SJCRH30 (cell line): ENCODE measurements at regions not wholly inside any gene's neighbourhood (a gene's known extent, or its start where the extent isn't known, plus 50 kb on each side); places are given as distances from the start of the nearest gene placed in this dataset.
A peak's percentile ranks its signal among the peaks of the same experiment; 100 is the strongest.
"Not testable (repeated sequence)": the region's sequence is repeated elsewhere in the genome, so short reads cannot be mapped to it uniquely, and the experiment has no call there.

Experiments used
- DNase-seq, 2 experiments: peaks; one replicate each; pipeline ENCODE4 v3.0.0-alpha.2; 2015 to 2020
- H3K27ac ChIP-seq: fragments of 250-450 bp; sonication (Bioruptor Pico); 2 replicates; pipeline ENCODE4 v1.5.1; 2020; ENCODE audit warnings: mild to moderate bottlenecking, moderate library complexity
- H3K27me3 ChIP-seq: fragments of 250-450 bp; sonication (Bioruptor Pico); 2 replicates; pipeline ENCODE4 v1.5.1; 2020; ENCODE audit warnings: mild to moderate bottlenecking, moderate library complexity
- H3K36me3 ChIP-seq: fragments of 250-450 bp; sonication (Bioruptor Pico); 2 replicates; pipeline ENCODE4 v1.5.1; 2020; ENCODE audit warnings: mild to moderate bottlenecking, moderate library complexity
- H3K4me1 ChIP-seq: fragments of 250-450 bp; sonication (Bioruptor Pico); 2 replicates; pipeline ENCODE4 v1.5.1; 2020; ENCODE audit warnings: mild to moderate bottlenecking, moderate library complexity
- H3K4me3 ChIP-seq: fragments of 250-450 bp; sonication (Bioruptor Pico); 2 replicates; pipeline ENCODE4 v1.5.1; 2020; ENCODE audit warnings: mild to moderate bottlenecking, moderate library complexity
- H3K9me3 ChIP-seq: fragments of 250-450 bp; sonication (Bioruptor Pico); replicated peaks from 2 replicates; pipeline ENCODE4 v1.5.1; 2020; ENCODE audit warnings: mild to moderate bottlenecking, moderate library complexity

GRCh38 chr4:1521821-1522361, 115.6 kb upstream of the NKX1-1 start:
- Histone ChIP-seq H3K36me3 (no peaks in the 10 kb centered on the region), H3K4me3 (peak overlapping the region; percentile 31), H3K27ac (peak overlapping the region; percentile 77), H3K9me3 (no peaks in the 10 kb centered on the region), H3K4me1 (peaks cover 3% of the 10 kb centered on the region; the same call in 1 of the 2 replicates), H3K27me3 (no peaks in the 10 kb centered on the region)
- DNase-seq, result no peak

GRCh38 chr4:1520795-1521576, 114.7 kb upstream of the NKX1-1 start:
- peak; percentile 66 to 71 for DNase-seq
- H3K4me1 ChIP-seq, H3K27me3 ChIP-seq, H3K36me3 ChIP-seq, H3K9me3 ChIP-seq: not testable (repeated sequence)
- peak overlapping the region; percentile 77 for H3K27ac ChIP-seq
- H3K4me3 ChIP-seq, result peak overlapping the region; percentile 31

GRCh38 chr4:1519787-1520661, 113.8 kb upstream of the NKX1-1 start:
- H3K4me3 ChIP-seq, result peak overlapping the region; percentile 37
- H3K27me3 ChIP-seq, result no peaks in the 10 kb centered on the region
- no peaks in the 10 kb centered on the region for H3K9me3 ChIP-seq
- H3K36me3 ChIP-seq, result no peaks in the 10 kb centered on the region
- peaks cover 3% of the 10 kb centered on the region; the same call in 1 of the 2 replicates for H3K4me1 ChIP-seq
- peak overlapping the region; percentile 34; the same call in 1 of the 2 replicates for H3K27ac ChIP-seq
- DNase-seq, result no peak

GRCh38 chr4:1518997-1519700, 112.9 kb upstream of the NKX1-1 start:
- H3K36me3 ChIP-seq, result no peaks in the 10 kb centered on the region
- no peak overlapping the region for H3K27ac ChIP-seq
- DNase-seq, result no peak
- no peak overlapping the region for H3K4me3 ChIP-seq
- no peaks in the 10 kb centered on the region for H3K9me3 ChIP-seq
- H3K27me3 ChIP-seq, result no peaks in the 10 kb centered on the region
- peaks cover 3% of the 10 kb centered on the region; the same call in 1 of the 2 replicates for H3K4me1 ChIP-seq

GRCh38 chr4:1517592-1518411, 111.6 kb upstream of the NKX1-1 start:
- H3K36me3 ChIP-seq, result no peaks in the 10 kb centered on the region
- H3K27me3 ChIP-seq, result no peaks in the 10 kb centered on the region
- no peak for DNase-seq
- peaks cover 3% of the 10 kb centered on the region; the same call in 1 of the 2 replicates for H3K4me1 ChIP-seq
- no peaks in the 10 kb centered on the region for H3K9me3 ChIP-seq
- no peak overlapping the region for H3K4me3 ChIP-seq
- no peak overlapping the region for H3K27ac ChIP-seq

- Histone ChIP-seq H3K9me3 (no peaks in the 10 kb centered on the region), H3K27ac (no peak overlapping the region), H3K4me3 (no peak overlapping the region), H3K36me3 (no peaks in the 10 kb centered on the region), H3K27me3 (no peaks in the 10 kb centered on the region), H3K4me1 (peaks cover 3% of the 10 kb centered on the region; the same call in 1 of the 2 replicates)
- DNase-seq, result no peak
These were observed 110.7 kb upstream of the NKX1-1 start for GRCh38 chr4:1516881-1517480.

- Histone ChIP-seq H3K4me1 (no peaks in the 10 kb centered on the region), H3K27ac (no peak overlapping the region), H3K36me3 (no peaks in the 10 kb centered on the region), H3K27me3 (no peaks in the 10 kb centered on the region), H3K9me3 (no peaks in the 10 kb centered on the region), H3K4me3 (no peak overlapping the region)
- no peak for DNase-seq
These were observed 110.0 kb upstream of the NKX1-1 start for GRCh38 chr4:1516261-1516660.

- Histone ChIP-seq H3K4me3 (no peak overlapping the region), H3K27ac (no peak overlapping the region), H3K9me3 (no peaks in the 10 kb centered on the region), H3K4me1 (no peaks in the 10 kb centered on the region), H3K36me3 (no peaks in the 10 kb centered on the region), H3K27me3 (no peaks in the 10 kb centered on the region)
- no peak for DNase-seq
These were observed 109.5 kb upstream of the NKX1-1 start for GRCh38 chr4:1515763-1516162.

GRCh38 chr4:1515156-1515555, 108.9 kb upstream of the NKX1-1 start:
- H3K27ac ChIP-seq, result no peak overlapping the region
- H3K4me1 ChIP-seq, result no peaks in the 10 kb centered on the region; the same call in 1 of the 2 replicates
- no peaks in the 10 kb centered on the region for H3K36me3 ChIP-seq
- no peaks in the 10 kb centered on the region for H3K9me3 ChIP-seq
- H3K4me3 ChIP-seq, result no peak overlapping the region
- no peak for DNase-seq
- H3K27me3 ChIP-seq, result no peaks in the 10 kb centered on the region

- no peak for DNase-seq
- no peak overlapping the region for H3K4me3 ChIP-seq
- no peaks in the 10 kb centered on the region for H3K27me3 ChIP-seq
- H3K9me3 ChIP-seq, result no peaks in the 10 kb centered on the region
- peaks cover 4% of the 10 kb centered on the region for H3K4me1 ChIP-seq
- H3K27ac ChIP-seq, result no peak overlapping the region
- no peaks in the 10 kb centered on the region for H3K36me3 ChIP-seq
These were observed 108.4 kb upstream of the NKX1-1 start for GRCh38 chr4:1514612-1515011.

GRCh38 chr4:1513936-1514483, 107.8 kb upstream of the NKX1-1 start:
- peaks cover 10% of the 10 kb centered on the region for H3K4me1 ChIP-seq
- H3K27ac ChIP-seq, result no peak overlapping the region
- H3K36me3 ChIP-seq, result no peaks in the 10 kb centered on the region
- no peak overlapping the region for H3K4me3 ChIP-seq
- DNase-seq, result no peak
- no peaks in the 10 kb centered on the region for H3K27me3 ChIP-seq
- no peaks in the 10 kb centered on the region for H3K9me3 ChIP-seq

- Histone ChIP-seq H3K27ac (no peak overlapping the region), H3K27me3 (no peaks in the 10 kb centered on the region), H3K4me1 (peaks cover 15% of the 10 kb centered on the region), H3K36me3 (no peaks in the 10 kb centered on the region), H3K9me3 (no peaks in the 10 kb centered on the region), H3K4me3 (no peak overlapping the region)
- no peak for DNase-seq
These were observed 106.8 kb upstream of the NKX1-1 start for GRCh38 chr4:1512738-1513660.
